K562 (cell line): ENCODE measurements at regions not wholly inside any gene's neighbourhood (a gene's known extent, or its start where the extent isn't known, plus 50 kb on each side); places are given as distances from the start of the nearest gene placed in this dataset.
A peak's percentile ranks its signal among the peaks of the same experiment; 100 is the strongest.

Source experiments
- ATAC-seq: fragments of 200-7000 bp; cut with Tn5 transposase; 3 replicates; pipeline ENCODE4 v1.9.1; 2020; ENCODE audit warnings: moderate library complexity
- BruUV-seq: library from RNA; stranded (reverse); fragments of 400-500 nt; replicated peaks from 2 replicates; lab custom pipeline; 2021; lab: Mats Ljungman, UMichigan
- CTCF ChIA-PET: fragments of 300-600 bp; formaldehyde crosslinking; extraction: SDS; loops from one replicate; lab custom pipeline; 2021; ENCODE audit warnings: low intra/inter-chr PET ratio; lab: Yijun Ruan, JAX
- POLR2A ChIA-PET: fragments of 300-600, 350-650 bp; sonication (Branson Sonifier 250); formaldehyde crosslinking; extraction: SDS; loops from one replicate; lab custom pipeline; 2021; ENCODE audit warnings: antibody characterized with exemption, inconsistent platforms; lab: Yijun Ruan, JAX
- DNase-seq, 4 experiments: peaks; one replicate each; pipeline versions ENCODE4 v3.0.0 to v3.0.0-alpha.2; 2011 to 2018; ENCODE audit warnings: low spot score in 3 of 4, mixed read lengths in 3 of 4; ENCODE audit errors: extremely low read depth in 1 of 4
- FAIRE-seq: peaks from 2 replicates; lab custom pipeline; 2011; peaks lifted over from hg19 to GRCh38; lab: Jason Lieb, UNC
- H2AFZ ChIP-seq: 2 replicates; pipeline ENCODE4 v1.6.0; 2011; ENCODE audit warnings: low read depth, low read length, control low read depth, inconsistent platforms
- H3K27ac ChIP-seq: fragments of 200-600 bp; 3 replicates; pipeline ENCODE4 v1.8.0; 2011; ENCODE audit warnings: low read depth, mild to moderate bottlenecking, control low read depth, inconsistent platforms, low read length, moderate library complexity, mixed read lengths; ENCODE audit errors: extremely low read depth
- H3K27me3 ChIP-seq, 2 experiments: fragments of 300-600 bp in 1 of 2; 2 replicates in 1 of 2; 3 replicates in 1 of 2; pipeline versions ENCODE4 v1.6.0 to v1.8.0; 2011; ENCODE audit warnings: inconsistent platforms in 2 of 2, low read length in 2 of 2, mild to moderate bottlenecking in 1 of 2, mixed read lengths in 1 of 2, moderate library complexity in 1 of 2; ENCODE audit not compliant: control insufficient read depth in 2 of 2, insufficient read depth in 2 of 2
- H3K36me3 ChIP-seq: fragments of 300-600 bp; 3 replicates; pipeline ENCODE4 v1.8.0; 2011; ENCODE audit warnings: mild to moderate bottlenecking, low read length, inconsistent platforms; ENCODE audit not compliant: control insufficient read depth, insufficient read depth
- H3K4me1 ChIP-seq, 2 experiments: fragments of 200-600 bp in 1 of 2; replicated peaks in 1 of 2; 2 replicates in 1 of 2; 3 replicates in 1 of 2; pipeline versions ENCODE4 v1.5.1 to v1.8.0; 2011; ENCODE audit warnings: inconsistent platforms in 2 of 2, low read length in 2 of 2, mild to moderate bottlenecking in 1 of 2, mixed read lengths in 1 of 2, moderate library complexity in 1 of 2; ENCODE audit not compliant: control insufficient read depth in 2 of 2, insufficient read depth in 2 of 2
- H3K4me2 ChIP-seq: 2 replicates; pipeline ENCODE4 v1.6.1; 2011; ENCODE audit warnings: low read length, control low read depth, inconsistent platforms, mixed read lengths; ENCODE audit not compliant: insufficient read depth
- H3K4me3 ChIP-seq: fragments of 200-600 bp; sonication (generic), shearing (Covaris generic); 2 replicates; pipeline ENCODE4 v1.5.1; 2016; ENCODE audit warnings: control low read depth, inconsistent platforms
- H3K79me2 ChIP-seq: fragments of 200-600 bp; 3 replicates; pipeline ENCODE4 v1.8.0; 2011; ENCODE audit warnings: low read length, inconsistent platforms; ENCODE audit not compliant: control insufficient read depth, insufficient read depth
- H3K9ac ChIP-seq, 2 experiments: 2 replicates each; pipeline versions ENCODE4 v1.6.0 to v1.6.1; 2011; ENCODE audit warnings: low read depth in 2 of 2, low read length in 2 of 2, control low read depth in 1 of 2, inconsistent platforms in 1 of 2, mild to moderate bottlenecking in 1 of 2, mixed read lengths in 1 of 2; ENCODE audit not compliant: insufficient read depth in 1 of 2
- H3K9me1 ChIP-seq: one replicate; pipeline ENCODE4 v1.6.0; 2011; ENCODE audit warnings: inconsistent platforms, mild to moderate bottlenecking, low read length, moderate library complexity; ENCODE audit not compliant: control insufficient read depth, insufficient read depth
- H3K9me3 ChIP-seq: replicated peaks from 2 replicates; pipeline ENCODE4 v1.5.1; 2011; ENCODE audit warnings: low read depth, low read length, inconsistent platforms; ENCODE audit not compliant: control insufficient read depth, insufficient read depth
- H4K20me1 ChIP-seq: replicated peaks from 2 replicates; pipeline ENCODE4 v1.6.1; 2011; ENCODE audit warnings: low read length, inconsistent platforms, mixed read lengths; ENCODE audit not compliant: control insufficient read depth, insufficient read depth
- CBFA2T2 ChIP-seq: fragments of 450-650 bp; conservative IDR thresholded peaks from 2 replicates; pipeline ENCODE4 v1.6.1; 2017; ENCODE audit warnings: mild to moderate bottlenecking
- CBFA2T3 ChIP-seq: fragments of 450-650 bp; IDR thresholded peaks from 2 replicates; pipeline ENCODE4 v1.6.1; 2017
- CTBP1 ChIP-seq: fragments of 450-650 bp; IDR thresholded peaks from 2 replicates; pipeline ENCODE4 v1.6.1; 2016; ENCODE audit warnings: borderline replicate concordance
- DIDO1 ChIP-seq: fragments of 450-650 bp; IDR thresholded peaks from 2 replicates; pipeline ENCODE4 v1.6.1; 2016; ENCODE audit warnings: low read depth, missing biosample characterization, missing genetic modification characterization
- FOXO4 ChIP-seq: fragments of 450-650 bp; formaldehyde crosslinking; IDR thresholded peaks from 2 replicates; pipeline ENCODE4 v1.4.0; 2020; ENCODE audit warnings: mild to moderate bottlenecking, moderate library complexity
- SOX6 ChIP-seq: fragments of 450-650 bp; IDR thresholded peaks from 2 replicates; pipeline ENCODE4 v1.6.1; 2014; ENCODE audit warnings: mild to moderate bottlenecking
- SP1 ChIP-seq: sonication (generic); formaldehyde crosslinking; IDR thresholded peaks from 2 replicates; pipeline ENCODE4 v1.8.1; 2022; ENCODE audit warnings: mild to moderate bottlenecking, missing genetic modification reagents
- TAL1 ChIP-seq: fragments of 450-650 bp; IDR thresholded peaks from 2 replicates; pipeline ENCODE4 v1.6.1; 2016; ENCODE audit warnings: mild to moderate bottlenecking
- TCFL5 ChIP-seq: fragments of 250-450 bp; sonication (Bioruptor Pico); conservative IDR thresholded peaks from 2 replicates; pipeline ENCODE4 v1.6.1; 2021; ENCODE audit warnings: mild to moderate bottlenecking, moderate library complexity, matching md5 sums
- TEAD1 ChIP-seq, 2 experiments: fragments of 450-650 bp in 1 of 2; sonication (generic) in 1 of 2; formaldehyde crosslinking; IDR thresholded peaks; 2 replicates each; pipeline versions ENCODE4 v1.4.0 to v1.8.0; 2020 to 2022; ENCODE audit warnings: mild to moderate bottlenecking in 2 of 2, missing genetic modification reagents in 1 of 2
- TGIF2 ChIP-seq: sonication (generic); formaldehyde crosslinking; IDR thresholded peaks from 2 replicates; pipeline ENCODE4 v1.8.1; 2022; ENCODE audit warnings: mild to moderate bottlenecking, missing genetic modification reagents, moderate library complexity
- WGBS: fragments of 100-300 bp; shearing (Covaris generic); methylation state at CpG from one replicate; pipeline ENCODE4 v1.1.6; 2016; ENCODE audit warnings: low coverage, mixed read lengths; ENCODE audit not compliant: insufficient coverage; ENCODE audit errors: missing lambda C conversion rate; 5-methylcytosine and 5-hydroxymethylcytosine counted together
- in situ Hi-C: fragments of 300-500 bp; cut with MboI; formaldehyde crosslinking; loops from 4 replicates; pipeline ENCODE4 v1.15.0; 2018; ENCODE audit warnings: inconsistent platforms, mixed read lengths
- intact Hi-C: fragments of 100-400 bp; cut with micrococcal nuclease; formaldehyde crosslinking; loops from 2 replicates; pipeline ENCODE4 v1.14.2; 2022

- intact Hi-C loops (no loop called here), in situ Hi-C loops (no loop called here)
- TF ChIP-seq TAL1: peak; percentile 22; the same call in 1 of the 2 replicates
- TF ChIP-seq TEAD1 (CRISPR knock-in tag; IDR thresholded peaks at IDR 0.05): peak; percentile 33 to 84; a peak in 2 of 4 replicates
- peak; percentile 53; the same call in 1 of the 2 replicates for TF ChIP-seq CTBP1
- no peak for TF ChIP-seq SP1 (CRISPR knock-in tag)
- peak; percentile 41; the same call in 1 of the 2 replicates for TF ChIP-seq SOX6
- peak; percentile 35; the same call in 1 of the 2 replicates for TF ChIP-seq CBFA2T3
- TF ChIP-seq DIDO1 (tag): no peak
- TF ChIP-seq CBFA2T2: 0 out of 2 replicates have a peak, but pooled peaks have one; percentile 8
- H3K4me1 ChIP-seq: no peaks in the 10 kb centered on the region; a peak in 1 of 5 replicates
- no TSS peak for BruUV-seq
- FAIRE-seq (no peak), ATAC-seq (no peak), DNase-seq (peak in 1 of 4 experiments; percentile 14)
- no peaks in the 10 kb centered on the region for H3K9me3 ChIP-seq
- POLR2A ChIA-PET: interaction anchor here (1.2 kb wide), 1 partner anchor 15 kb away, joined by 4 read pairs; no protein-coding TSS in a partner anchor
- CTCF ChIA-PET: no interaction called here
- no peaks in the 10 kb centered on the region for H3K36me3 ChIP-seq
- no peaks in the 10 kb centered on the region for H3K27me3 ChIP-seq
- H3K4me2 ChIP-seq: no peak overlapping the region
- H3K4me3 ChIP-seq: no peak overlapping the region
- H3K9me1 ChIP-seq: no peaks in the 10 kb centered on the region
- H4K20me1 ChIP-seq: no peaks in the 10 kb centered on the region
- no peak overlapping the region for H3K27ac ChIP-seq
- H2AFZ ChIP-seq: no peak overlapping the region
- 0% methylated on average over 2 of the region's 2 CpGs for WGBS
- no peak overlapping the region for H3K9ac ChIP-seq
- no peaks in the 10 kb centered on the region for H3K79me2 ChIP-seq
Observed at GRCh38 chr5:89572696-89573095, 689.7 kb upstream of the MEF2C start.

GRCh38 chr5:89570557-89570956 lies 687.6 kb upstream of the MEF2C start:
- H4K20me1 ChIP-seq: no peaks in the 10 kb centered on the region
- WGBS: 3% methylated on average over 2 of the region's 2 CpGs
- no peak overlapping the region for H3K4me2 ChIP-seq
- ChIA-PET CTCF (no interaction called here), POLR2A (no interaction called here)
- H3K9ac ChIP-seq: no peak overlapping the region
- in situ Hi-C loops: no loop called here
- BruUV-seq: no TSS peak
- DNase-seq (no peak), ATAC-seq (no peak), FAIRE-seq (no peak)
- no peaks in the 10 kb centered on the region for H3K27me3 ChIP-seq
- H3K9me1 ChIP-seq: no peaks in the 10 kb centered on the region
- H2AFZ ChIP-seq: no peak overlapping the region
- no peaks in the 10 kb centered on the region; a peak in 1 of 5 replicates for H3K4me1 ChIP-seq
- intact Hi-C loops: no loop called here
- no peak overlapping the region for H3K4me3 ChIP-seq
- H3K9me3 ChIP-seq: no peaks in the 10 kb centered on the region
- H3K36me3 ChIP-seq: no peaks in the 10 kb centered on the region
- H3K27ac ChIP-seq: no peak overlapping the region
- H3K79me2 ChIP-seq: no peaks in the 10 kb centered on the region
- TF ChIP-seq FOXO4 (CRISPR knock-in tag): no peak
- TF ChIP-seq TCFL5 (CRISPR knock-in tag): no peak
- TF ChIP-seq TGIF2 (CRISPR knock-in tag): no peak
